ENCODE measurements at regions not wholly inside any gene's neighbourhood (a gene's known extent, or its start where the extent isn't known, plus 50 kb on each side); places are given as distances from the start of the nearest gene placed in this dataset.

DNA sequence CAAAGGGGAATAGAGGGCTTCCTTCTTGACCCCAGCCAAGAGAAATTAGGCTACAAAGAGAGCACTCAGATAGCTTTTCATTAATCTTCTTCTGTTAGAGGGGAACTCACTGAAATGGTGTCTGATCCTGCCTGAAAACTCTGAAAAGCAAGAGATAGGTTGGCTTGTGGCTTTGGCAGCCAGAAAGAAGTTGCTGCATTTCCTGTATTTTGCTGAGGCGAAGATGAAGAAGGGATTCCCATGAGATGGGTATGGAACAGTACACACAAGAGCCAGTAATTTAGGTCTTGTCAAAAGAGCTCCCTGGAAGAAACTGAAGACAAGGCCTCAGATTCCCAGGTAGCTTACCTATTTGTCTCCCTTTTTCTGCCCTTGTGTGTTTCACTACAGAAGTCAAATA lies 120.9 kb upstream of the TARS1 start:
- TF ChIP-seq POLR2A (IDR thresholded peaks at IDR 0.05; ENCODE audit: low read depth, low read length) (no peak), POLR2AphosphoS5 (IDR thresholded peaks at IDR 0.05; ENCODE audit: low read depth, low read length) (no peak)
